Stimulated activated naive CD8-positive, alpha-beta T cell treated with anti-CD3 and anti-CD28 coated beads, Interleukin-15, amount 100 ng/mL, for 72 hours (primary cell): ENCODE measurements at regions not wholly inside any gene's neighbourhood (a gene's known extent, or its start where the extent isn't known, plus 50 kb on each side); places are given as distances from the start of the nearest gene placed in this dataset.

Source experiments
- ATAC-seq: fragments of 150-1000 bp; cut with Tn5 transposase; 2 replicates; pipeline ENCODE4 v1.10.0; 2021; ENCODE audit warnings: mild to moderate bottlenecking, moderate library complexity
- DNase-seq, 2 donors: peaks; one replicate each; pipeline ENCODE4 v3.0.0; 2021 to 2022
- H3K27ac Mint-ChIP-seq, 2 donors: one replicate each; pipeline ENCODE4 v1.8.0; 2022; ENCODE audit warnings: mild to moderate bottlenecking in 2 of 2, mixed read lengths in 2 of 2, moderate library complexity in 2 of 2
- H3K27me3 Mint-ChIP-seq: one replicate; pipeline ENCODE4 v1.8.0; 2022; ENCODE audit warnings: mixed read lengths
- H3K4me1 Mint-ChIP-seq: one replicate; pipeline ENCODE4 v1.8.0; 2022; ENCODE audit warnings: mild to moderate bottlenecking, mixed read lengths
- H3K4me3 Mint-ChIP-seq, 2 donors: one replicate each; pipeline ENCODE4 v1.8.0; 2022; ENCODE audit warnings: mild to moderate bottlenecking in 2 of 2, mixed read lengths in 2 of 2, moderate library complexity in 1 of 2
- H3K9me3 Mint-ChIP-seq, 2 donors: one replicate each; pipeline ENCODE4 v1.8.0; 2022; ENCODE audit warnings: mixed read lengths in 2 of 2

DNA sequence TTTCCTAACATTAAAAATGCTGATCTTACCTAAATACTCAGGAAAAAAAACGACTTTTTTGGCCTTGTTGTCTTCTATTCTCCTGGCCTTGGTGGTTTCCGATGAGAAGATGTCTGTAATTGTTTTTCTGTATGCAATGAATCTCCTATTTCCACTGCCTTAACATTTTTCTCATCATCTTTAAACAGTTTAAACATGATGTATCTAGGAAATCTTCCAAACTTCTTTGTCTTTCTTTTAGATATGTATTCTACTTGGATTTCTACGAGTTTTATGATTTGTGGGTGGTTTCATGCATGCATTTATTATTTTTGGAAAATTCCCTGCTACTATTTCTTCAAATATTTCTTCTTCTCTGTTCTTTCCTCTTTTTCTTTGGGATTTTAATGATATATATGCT is 288.6 kb upstream of the GYPC start:
- no peaks in the 10 kb centered on the region for H3K9me3 Mint-ChIP-seq
- no peak for ATAC-seq
- no peak for DNase-seq
- no peaks in the 10 kb centered on the region for H3K4me1 Mint-ChIP-seq
- H3K4me3 Mint-ChIP-seq, result no peak overlapping the region
- no peak overlapping the region for H3K27ac Mint-ChIP-seq
- peaks cover 12% of the 10 kb centered on the region for H3K27me3 Mint-ChIP-seq

DNA sequence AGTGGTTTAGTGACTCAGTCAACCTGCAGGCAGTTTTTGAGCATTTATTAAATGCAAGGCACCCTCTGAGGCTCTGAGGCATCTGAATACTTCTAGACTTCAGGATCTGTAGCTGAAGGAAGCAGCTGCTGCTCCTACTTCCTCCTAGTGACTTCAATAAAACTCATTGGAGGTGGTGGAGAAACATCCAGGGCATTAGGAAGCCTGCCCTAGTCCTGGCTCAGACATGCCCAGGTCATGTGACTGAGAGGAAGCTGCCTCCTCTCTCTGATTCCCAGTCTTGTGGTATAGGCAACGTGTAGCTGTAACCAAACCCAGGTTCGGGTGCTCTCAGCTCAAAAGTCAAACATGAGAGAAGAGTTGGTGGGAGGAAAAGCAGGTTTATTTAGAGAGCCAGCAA is 287.2 kb upstream of the GYPC start:
- Mint-ChIP-seq H3K27ac (peak overlapping the region in 1 of 2 donors; percentile 72), H3K27me3 (peaks cover 9% of the 10 kb centered on the region), H3K9me3 (no peaks in the 10 kb centered on the region), H3K4me3 (no peak overlapping the region), H3K4me1 (no peaks in the 10 kb centered on the region)
- DNase-seq (no peak), ATAC-seq (no peak)

DNA sequence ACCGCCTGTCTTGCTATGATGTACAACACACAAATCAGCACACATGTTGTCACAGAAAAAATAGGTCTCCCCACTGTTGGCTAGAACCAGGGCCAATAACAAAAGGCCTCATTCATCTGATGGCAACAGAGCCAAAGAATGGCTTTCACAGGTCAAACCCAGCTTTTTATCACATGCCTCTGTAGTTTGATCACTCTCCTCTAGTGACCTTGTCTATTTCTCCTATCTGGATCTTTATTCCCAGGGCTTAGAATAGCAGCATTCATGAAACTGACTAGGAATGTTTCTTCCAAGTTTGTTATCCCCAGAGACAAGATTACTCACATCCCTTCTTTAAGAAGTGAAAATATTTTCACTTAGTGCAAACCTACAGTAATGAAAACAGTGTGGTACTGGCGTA is 285.8 kb upstream of the GYPC start:
- peaks cover 5% of the 10 kb centered on the region for H3K27me3 Mint-ChIP-seq
- ATAC-seq (no peak), DNase-seq (no peak)

DNA sequence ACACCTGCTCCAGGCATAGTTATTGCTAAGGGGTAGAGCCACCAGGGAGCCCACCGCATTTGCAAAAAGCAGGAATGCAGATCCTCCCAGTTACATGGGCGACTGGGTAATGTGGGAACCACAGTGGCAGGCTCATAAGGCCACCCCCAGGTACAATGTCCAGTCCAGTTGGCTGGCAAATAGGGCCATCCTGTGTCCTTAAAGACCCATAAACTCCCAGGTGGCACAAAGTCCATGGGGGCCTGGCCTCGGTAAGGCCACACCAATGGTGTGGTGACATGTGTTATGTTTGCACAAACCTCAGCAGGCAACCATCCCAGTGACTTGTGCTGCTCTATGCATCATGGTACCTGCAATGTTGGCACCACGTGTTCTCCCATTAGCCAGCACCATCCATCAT is 283.6 kb upstream of the GYPC start:
- Mint-ChIP-seq H3K27me3 (peaks cover 12% of the 10 kb centered on the region), H3K9me3 (no peaks in the 10 kb centered on the region), H3K4me3 (no peak overlapping the region), H3K27ac (no peak overlapping the region), H3K4me1 (no peaks in the 10 kb centered on the region)
- ATAC-seq, result no peak
- DNase-seq, result no peak

More for the DNA sequence above, 285.8 kb upstream of the GYPC start:
- H3K9me3 Mint-ChIP-seq, result no peaks in the 10 kb centered on the region
- no peak overlapping the region for H3K27ac Mint-ChIP-seq
- H3K4me1 Mint-ChIP-seq, result no peaks in the 10 kb centered on the region
- H3K4me3 Mint-ChIP-seq, result no peak overlapping the region

DNA sequence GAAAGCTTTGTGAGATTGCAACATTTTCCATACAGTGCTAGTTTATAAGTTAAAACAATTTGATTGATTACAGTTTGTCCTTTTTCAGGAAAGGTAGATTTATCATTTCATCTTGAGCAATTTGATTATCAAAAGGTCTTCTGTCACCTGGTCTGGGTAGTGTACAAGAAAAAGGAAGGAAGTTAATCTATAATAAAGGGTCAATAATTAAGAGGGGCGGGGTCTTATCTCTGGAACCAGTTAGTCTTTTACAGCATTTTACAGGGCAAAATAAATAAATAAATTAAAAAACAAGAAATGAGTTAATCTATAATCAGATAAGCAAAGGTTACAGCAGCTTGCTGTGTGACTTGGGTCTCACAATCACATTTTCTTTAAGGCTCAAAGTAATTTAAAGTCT is 277.8 kb upstream of the GYPC start:
- no peak overlapping the region for H3K27ac Mint-ChIP-seq

DNA sequence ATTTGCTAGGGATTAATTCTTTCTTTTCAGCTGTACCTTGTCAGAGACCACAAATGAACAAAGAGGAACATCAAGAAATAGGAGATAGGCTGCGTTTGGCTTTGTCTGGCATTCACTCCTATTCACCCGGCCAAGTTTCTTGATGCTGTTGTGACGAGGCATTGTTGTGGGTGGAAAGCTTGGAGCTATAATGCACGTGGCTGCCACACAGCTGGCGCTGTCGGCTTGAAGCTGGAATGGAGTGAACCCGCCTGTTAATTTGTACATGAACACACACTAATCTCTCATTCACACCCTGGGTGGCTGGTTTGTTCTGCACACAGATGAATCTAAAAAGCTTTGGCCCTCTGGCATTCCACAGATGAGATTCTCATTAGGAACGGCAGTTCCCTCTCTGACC is 274.9 kb upstream of the GYPC start:
- ATAC-seq (no peak), DNase-seq (no peak)
- no peak overlapping the region for H3K4me3 Mint-ChIP-seq
- H3K9me3 Mint-ChIP-seq, result peaks cover 2 to 3% of the 10 kb centered on the region in 2 donors
- H3K27ac Mint-ChIP-seq, result no peak overlapping the region
- peaks cover 33% of the 10 kb centered on the region for H3K27me3 Mint-ChIP-seq
- no peaks in the 10 kb centered on the region for H3K4me1 Mint-ChIP-seq

More for the DNA sequence above, 277.8 kb upstream of the GYPC start:
- no peak overlapping the region for H3K4me3 Mint-ChIP-seq
- H3K27me3 Mint-ChIP-seq, result peaks cover 33% of the 10 kb centered on the region
- ATAC-seq, result no peak
- H3K9me3 Mint-ChIP-seq, result no peaks in the 10 kb centered on the region
- DNase-seq, result no peak
- no peaks in the 10 kb centered on the region for H3K4me1 Mint-ChIP-seq

DNA sequence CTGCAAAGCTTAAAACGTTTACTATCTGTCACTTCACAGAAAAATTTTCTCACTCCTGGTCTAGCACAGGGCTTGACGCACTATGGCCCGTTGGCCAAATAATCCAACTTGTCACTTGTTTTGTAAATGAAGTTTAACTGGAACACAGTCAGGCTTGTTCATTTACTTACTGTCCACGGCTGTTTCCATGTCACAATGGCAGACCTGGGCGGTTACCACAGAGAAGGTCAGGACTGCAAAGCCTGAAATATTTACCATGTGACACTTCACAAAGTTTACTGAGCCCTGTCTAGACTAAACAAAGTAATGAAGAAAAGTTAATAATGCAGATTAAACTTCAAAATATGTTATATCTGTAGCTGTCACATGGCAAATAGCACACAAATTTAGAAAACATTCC is 273.0 kb upstream of the GYPC start:
- Mint-ChIP-seq H3K27me3 (peaks cover 21% of the 10 kb centered on the region), H3K9me3 (peaks cover 17 to 22% of the 10 kb centered on the region in 2 donors), H3K4me3 (no peak overlapping the region), H3K4me1 (no peaks in the 10 kb centered on the region), H3K27ac (no peak overlapping the region)
- DNase-seq, result no peak
- no peak for ATAC-seq

DNA sequence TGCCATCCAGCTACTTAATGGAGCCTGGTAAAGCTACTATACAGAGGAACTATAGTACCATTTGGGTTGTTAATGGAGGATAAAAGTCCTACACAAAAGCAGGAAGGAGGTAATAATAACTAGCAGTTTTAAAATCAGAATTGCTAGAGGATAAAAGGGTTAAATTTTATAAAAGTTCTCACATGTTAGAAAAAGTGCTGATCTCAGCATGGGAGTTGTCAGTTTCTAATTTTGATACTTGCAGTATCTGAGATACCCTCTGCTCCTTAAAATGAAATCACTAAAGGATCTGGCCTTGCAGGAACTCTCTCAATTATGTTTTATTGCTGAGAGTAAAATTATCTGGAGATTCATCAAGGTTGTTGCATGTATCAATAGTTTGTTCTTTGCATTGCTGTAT is 272.2 kb upstream of the GYPC start:
- no peaks in the 10 kb centered on the region for H3K4me1 Mint-ChIP-seq
- DNase-seq, result no peak
- no peak for ATAC-seq
- peaks cover 17 to 30% of the 10 kb centered on the region in 2 donors for H3K9me3 Mint-ChIP-seq
- no peak overlapping the region for H3K4me3 Mint-ChIP-seq
- peaks cover 21% of the 10 kb centered on the region for H3K27me3 Mint-ChIP-seq
- H3K27ac Mint-ChIP-seq, result no peak overlapping the region

DNA sequence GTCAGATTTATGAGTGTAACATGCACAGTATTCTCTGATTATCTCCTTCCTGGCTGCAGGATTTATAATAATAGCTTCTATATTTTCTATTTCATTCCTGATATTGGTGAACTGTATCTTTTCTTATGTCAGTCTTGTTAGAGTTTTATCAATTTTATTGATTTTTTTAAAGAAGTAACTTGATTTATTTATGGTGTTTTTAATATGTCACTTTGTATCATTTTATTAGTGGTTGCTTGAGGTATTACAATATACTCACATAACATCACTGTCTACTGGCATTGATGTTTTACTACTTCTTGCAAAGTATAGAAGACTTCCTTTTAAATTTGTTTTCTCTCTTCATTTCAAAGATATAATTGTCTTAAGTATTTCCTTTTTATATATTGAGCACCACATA is 270.5 kb upstream of the GYPC start:
- Mint-ChIP-seq H3K27ac (no peak overlapping the region), H3K9me3 (peaks cover 17 to 41% of the 10 kb centered on the region in 2 donors), H3K4me1 (no peaks in the 10 kb centered on the region), H3K4me3 (no peak overlapping the region), H3K27me3 (peaks cover 19% of the 10 kb centered on the region)
- DNase-seq (no peak), ATAC-seq (no peak)

DNA sequence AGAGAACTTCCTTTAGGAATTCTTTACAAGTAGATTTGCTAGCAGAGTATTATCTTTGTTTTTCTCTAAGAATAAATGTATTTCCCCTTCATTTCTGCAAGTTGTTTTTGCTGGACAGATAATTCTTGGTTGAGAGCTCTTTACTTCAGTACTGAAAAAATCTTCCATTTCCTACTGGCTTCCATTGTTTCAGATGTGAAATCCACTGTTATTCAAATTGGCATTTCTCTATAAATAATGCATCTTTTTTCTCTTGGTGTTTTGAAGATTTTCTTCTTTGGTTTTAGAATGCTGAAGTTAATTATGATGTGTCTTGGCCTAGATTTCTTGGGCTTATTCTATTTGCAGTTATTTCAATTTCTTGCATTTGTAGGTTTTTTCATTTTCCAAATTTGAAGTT is 270.0 kb upstream of the GYPC start:
- ATAC-seq (no peak), DNase-seq (no peak)
- Mint-ChIP-seq H3K27me3 (peaks cover 14% of the 10 kb centered on the region), H3K4me1 (no peaks in the 10 kb centered on the region), H3K4me3 (no peak overlapping the region), H3K9me3 (peaks cover 17 to 41% of the 10 kb centered on the region in 2 donors), H3K27ac (no peak overlapping the region)

DNA sequence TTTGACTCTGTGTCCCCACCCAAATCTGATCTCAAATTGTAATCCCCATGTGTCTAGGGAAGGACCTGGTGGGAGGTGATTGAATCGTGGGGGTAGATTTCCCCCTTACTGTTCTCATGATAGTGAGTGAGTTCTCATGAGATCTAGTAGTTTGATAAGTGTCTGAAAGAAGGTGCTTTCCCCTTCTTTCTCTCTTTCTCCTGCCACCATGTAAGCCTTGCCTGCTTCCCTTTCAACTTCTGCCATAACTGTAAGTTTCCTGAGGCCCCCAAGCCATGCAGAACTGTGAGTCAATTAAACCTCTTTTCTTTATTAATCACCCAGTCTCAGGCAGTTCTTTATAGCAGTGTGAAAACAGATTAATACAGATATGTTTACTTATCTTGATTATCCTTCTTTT is 266.5 kb upstream of the GYPC start:
- DNase-seq (no peak), ATAC-seq (no peak)
- Mint-ChIP-seq H3K27me3 (no peaks in the 10 kb centered on the region), H3K4me1 (no peaks in the 10 kb centered on the region), H3K27ac (no peak overlapping the region), H3K9me3 (peaks cover 17 to 41% of the 10 kb centered on the region in 2 donors), H3K4me3 (no peak overlapping the region)

DNA sequence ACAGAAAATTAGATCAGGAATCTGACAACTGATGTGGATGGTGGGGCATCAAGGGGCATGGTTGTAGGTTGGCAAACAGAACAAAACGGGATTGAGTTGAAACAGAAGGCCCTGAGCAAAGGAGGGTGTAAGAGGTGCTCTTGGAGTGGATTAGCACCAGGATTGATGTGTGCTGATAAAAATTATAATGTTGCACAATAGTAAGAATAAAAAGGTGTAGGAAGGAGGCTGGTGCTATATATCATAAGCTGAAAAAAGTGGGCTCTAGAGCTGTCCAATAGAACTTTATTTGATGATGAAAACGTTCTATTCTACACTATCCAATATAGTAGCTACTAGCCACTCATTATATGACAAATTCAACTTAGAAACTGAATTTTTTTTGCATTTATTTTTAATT is 263.1 kb upstream of the GYPC start:
- H3K4me1 Mint-ChIP-seq, result no peaks in the 10 kb centered on the region
- no peak for ATAC-seq

DNA sequence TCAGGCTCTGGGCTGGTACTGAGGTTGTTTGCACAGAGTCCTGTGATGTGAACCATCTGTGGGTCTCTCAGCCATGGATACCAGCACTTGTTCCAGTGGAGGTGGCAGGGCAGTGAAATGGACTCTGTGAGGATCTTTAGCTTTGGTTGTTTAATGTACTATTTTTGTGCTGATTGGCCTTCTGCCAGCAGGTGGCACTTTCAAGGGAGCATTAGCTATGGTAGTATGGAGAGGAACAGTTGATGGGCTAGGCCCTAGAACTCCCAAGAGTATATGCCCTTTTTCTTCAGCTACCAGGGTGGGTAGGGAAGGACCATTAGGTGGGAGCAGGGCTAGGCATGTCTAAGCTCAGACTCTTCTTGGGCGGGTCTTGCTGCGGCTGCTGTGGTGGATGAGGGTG is 257.0 kb upstream of the GYPC start:
- H3K4me3 Mint-ChIP-seq, result no peak overlapping the region
- DNase-seq (peak in 1 of 2 donors; percentile 4), ATAC-seq (peak; percentile 46)
- no peaks in the 10 kb centered on the region for H3K4me1 Mint-ChIP-seq
- H3K27ac Mint-ChIP-seq, result no peak overlapping the region
- no peaks in the 10 kb centered on the region for H3K9me3 Mint-ChIP-seq
- H3K27me3 Mint-ChIP-seq, result peaks cover 23% of the 10 kb centered on the region

More for the DNA sequence above, 263.1 kb upstream of the GYPC start:
- DNase-seq, result no peak
- H3K27ac Mint-ChIP-seq, result no peak overlapping the region
- peaks cover 0 to 20% of the 10 kb centered on the region in 2 donors for H3K9me3 Mint-ChIP-seq
- H3K27me3 Mint-ChIP-seq, result peaks cover 8% of the 10 kb centered on the region
- no peak overlapping the region for H3K4me3 Mint-ChIP-seq

DNA sequence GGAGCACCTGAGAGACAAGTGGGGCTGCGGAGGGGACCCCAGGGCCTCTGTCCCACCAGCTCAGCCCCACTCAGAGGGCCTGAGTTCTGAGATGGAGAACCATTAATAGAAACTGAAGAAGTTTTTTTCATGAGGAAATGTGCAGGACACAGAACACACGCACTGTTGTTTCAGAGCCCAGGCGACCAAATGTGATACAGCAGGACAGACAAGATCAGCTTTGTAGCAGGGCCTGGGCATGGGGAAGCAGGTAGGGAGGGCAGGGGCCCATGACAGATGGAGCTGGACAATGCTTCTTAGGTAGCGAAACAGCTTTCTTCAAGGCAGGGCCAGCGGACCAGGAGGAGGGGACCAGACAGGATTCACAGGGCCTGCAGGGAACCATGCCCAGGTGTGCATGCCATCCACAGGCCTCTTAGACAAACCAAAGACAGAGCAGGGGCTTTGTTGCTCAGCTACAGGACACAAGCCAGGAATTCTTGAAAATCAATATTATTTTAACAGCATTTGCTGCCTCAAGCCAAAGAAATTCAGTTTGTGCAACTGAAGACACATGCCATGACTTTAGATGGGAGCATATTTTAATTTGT is 252.8 kb upstream of the GYPC start:
- no peaks in the 10 kb centered on the region for H3K9me3 Mint-ChIP-seq
- H3K27ac Mint-ChIP-seq, result no peak overlapping the region
- ATAC-seq (no peak), DNase-seq (no peak)
- H3K4me3 Mint-ChIP-seq, result no peak overlapping the region
- H3K4me1 Mint-ChIP-seq, result no peaks in the 10 kb centered on the region
- H3K27me3 Mint-ChIP-seq, result peaks cover 30% of the 10 kb centered on the region

DNA sequence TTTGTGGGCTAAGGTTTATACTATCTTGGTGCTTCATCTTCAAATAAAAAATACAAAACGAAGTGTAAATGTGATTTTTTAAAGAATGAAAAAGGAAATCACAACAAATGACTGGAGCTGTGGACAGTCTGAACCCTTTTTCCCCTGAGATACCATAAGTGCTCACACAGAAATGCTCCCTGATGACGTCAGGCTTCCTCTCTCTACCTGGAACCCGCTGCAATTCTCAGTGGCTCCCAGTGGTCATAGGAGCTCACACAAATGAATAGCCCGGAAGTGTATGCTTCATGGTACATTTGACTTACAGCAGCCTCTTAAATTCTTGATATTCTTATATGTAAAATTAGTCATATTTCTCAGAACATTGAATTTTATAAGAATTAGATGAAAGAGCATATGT is 249.7 kb upstream of the GYPC start:
- DNase-seq, result no peak
- Mint-ChIP-seq H3K4me3 (no peak overlapping the region), H3K9me3 (no peaks in the 10 kb centered on the region), H3K27ac (no peak overlapping the region), H3K27me3 (peaks cover 30% of the 10 kb centered on the region), H3K4me1 (no peaks in the 10 kb centered on the region)
- no peak for ATAC-seq

DNA sequence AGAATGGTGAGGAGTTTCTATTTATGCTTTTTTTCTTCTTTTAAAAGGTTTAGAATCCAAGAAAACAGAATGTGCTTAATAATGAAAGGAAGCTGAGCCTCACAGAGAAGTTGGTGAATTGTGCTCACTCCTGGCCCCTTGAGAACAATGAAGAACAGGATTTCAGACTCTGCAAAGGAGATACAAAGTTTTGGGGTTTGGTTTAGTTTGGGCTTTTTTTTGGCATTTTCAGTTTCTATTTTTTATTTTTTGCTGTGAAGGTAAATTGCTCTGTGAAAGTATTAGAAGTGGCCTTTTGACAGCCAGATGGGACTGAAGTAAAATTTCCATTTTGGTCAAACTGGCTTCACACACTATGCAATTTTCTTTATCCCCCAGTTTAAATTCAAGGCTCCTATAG is 247.3 kb upstream of the GYPC start:
- Mint-ChIP-seq H3K4me3 (no peak overlapping the region), H3K9me3 (peaks cover 0 to 7% of the 10 kb centered on the region in 2 donors), H3K27ac (no peak overlapping the region), H3K4me1 (peaks cover 15% of the 10 kb centered on the region), H3K27me3 (peaks cover 16% of the 10 kb centered on the region)
- no peak for DNase-seq
- no peak for ATAC-seq

DNA sequence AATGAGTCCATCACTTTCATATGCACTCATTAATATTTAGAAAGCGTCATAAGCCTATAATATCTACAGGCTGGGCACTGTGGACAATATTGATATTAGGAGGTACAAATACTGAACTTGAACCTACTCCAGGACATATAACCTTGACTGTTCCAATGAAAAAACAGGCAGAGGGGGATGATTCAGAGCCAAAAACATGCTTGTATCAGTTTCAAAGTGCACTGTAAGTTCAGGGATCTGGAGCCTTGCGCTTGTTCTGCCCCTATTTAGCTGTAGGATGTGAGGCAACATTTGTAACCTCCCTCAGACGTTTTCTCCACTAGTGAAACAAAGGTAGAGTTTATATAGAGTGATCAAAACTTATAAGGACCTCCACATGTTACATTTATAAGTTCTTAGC is 246.1 kb upstream of the GYPC start:
- H3K27ac Mint-ChIP-seq, result no peak overlapping the region

More for the DNA sequence above, 246.1 kb upstream of the GYPC start:
- ATAC-seq (no peak), DNase-seq (no peak)
- Mint-ChIP-seq H3K4me3 (no peak overlapping the region), H3K27me3 (peaks cover 15% of the 10 kb centered on the region), H3K4me1 (peaks cover 18% of the 10 kb centered on the region), H3K9me3 (peaks cover 0 to 9% of the 10 kb centered on the region in 2 donors)
